Astrocyte of the cerebellum (primary cell): ENCODE measurements at regions not wholly inside any gene's neighbourhood (a gene's known extent, or its start where the extent isn't known, plus 50 kb on each side); places are given as distances from the start of the nearest gene placed in this dataset.
A peak's percentile ranks its signal among the peaks of the same experiment; 100 is the strongest.

Experiments used
- DNase-seq: peaks from one replicate; pipeline ENCODE4 v3.0.0-alpha.2; 2011; ENCODE audit warnings: low read depth
- H3K4me3 ChIP-seq: 2 replicates; pipeline ENCODE4 v1.5.1; 2011; ENCODE audit warnings: mild to moderate bottlenecking, low read depth, low read length, moderate library complexity
- in situ Hi-C: cut with HindIII; loops from 2 replicates; pipeline ENCODE4 v1.10.0; 2017; ENCODE audit warnings: low sequenced_read_pairs
- TF ChIP-seq, protein P1 (sequence below): IDR thresholded peaks from 2 replicates; pipeline ENCODE4 v1.5.1; 2012; ENCODE audit warnings: low read length, low read depth, moderate library complexity, mild to moderate bottlenecking; ENCODE audit errors: missing control alignments

DNA sequence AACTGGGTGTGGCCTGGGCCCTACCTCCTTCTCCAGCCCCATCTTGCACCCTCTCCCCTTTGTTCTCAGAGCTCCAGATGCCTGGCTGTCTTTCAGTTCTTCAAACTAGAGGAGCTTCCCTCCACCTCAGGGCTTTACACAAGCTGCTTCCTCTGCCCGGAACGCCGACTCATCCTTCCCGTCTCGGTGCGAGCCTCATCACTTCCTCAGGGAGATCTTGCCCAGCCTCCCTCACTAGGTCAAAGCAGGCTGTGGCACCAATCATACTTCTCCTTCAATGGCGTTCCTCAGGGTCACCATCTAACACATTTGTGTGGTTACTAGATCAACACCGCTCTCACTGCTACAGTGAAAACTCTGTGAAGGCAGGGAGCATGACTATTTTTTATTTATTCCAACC lies 56.2 kb upstream of the ZSWIM6 start:
- TF ChIP-seq, protein P1, sequence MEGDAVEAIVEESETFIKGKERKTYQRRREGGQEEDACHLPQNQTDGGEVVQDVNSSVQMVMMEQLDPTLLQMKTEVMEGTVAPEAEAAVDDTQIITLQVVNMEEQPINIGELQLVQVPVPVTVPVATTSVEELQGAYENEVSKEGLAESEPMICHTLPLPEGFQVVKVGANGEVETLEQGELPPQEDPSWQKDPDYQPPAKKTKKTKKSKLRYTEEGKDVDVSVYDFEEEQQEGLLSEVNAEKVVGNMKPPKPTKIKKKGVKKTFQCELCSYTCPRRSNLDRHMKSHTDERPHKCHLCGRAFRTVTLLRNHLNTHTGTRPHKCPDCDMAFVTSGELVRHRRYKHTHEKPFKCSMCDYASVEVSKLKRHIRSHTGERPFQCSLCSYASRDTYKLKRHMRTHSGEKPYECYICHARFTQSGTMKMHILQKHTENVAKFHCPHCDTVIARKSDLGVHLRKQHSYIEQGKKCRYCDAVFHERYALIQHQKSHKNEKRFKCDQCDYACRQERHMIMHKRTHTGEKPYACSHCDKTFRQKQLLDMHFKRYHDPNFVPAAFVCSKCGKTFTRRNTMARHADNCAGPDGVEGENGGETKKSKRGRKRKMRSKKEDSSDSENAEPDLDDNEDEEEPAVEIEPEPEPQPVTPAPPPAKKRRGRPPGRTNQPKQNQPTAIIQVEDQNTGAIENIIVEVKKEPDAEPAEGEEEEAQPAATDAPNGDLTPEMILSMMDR = no peak
- H3K4me3 ChIP-seq = no peak overlapping the region
- in situ Hi-C loops = no loop called here
- no peak for DNase-seq

GRCh38 chr5:61277190-61277589 lies 54.9 kb upstream of the ZSWIM6 start:
- no peak for DNase-seq
- in situ Hi-C loops = no loop called here
- H3K4me3 ChIP-seq = no peak overlapping the region
- TF ChIP-seq, protein P1 = peak; percentile 46

DNA sequence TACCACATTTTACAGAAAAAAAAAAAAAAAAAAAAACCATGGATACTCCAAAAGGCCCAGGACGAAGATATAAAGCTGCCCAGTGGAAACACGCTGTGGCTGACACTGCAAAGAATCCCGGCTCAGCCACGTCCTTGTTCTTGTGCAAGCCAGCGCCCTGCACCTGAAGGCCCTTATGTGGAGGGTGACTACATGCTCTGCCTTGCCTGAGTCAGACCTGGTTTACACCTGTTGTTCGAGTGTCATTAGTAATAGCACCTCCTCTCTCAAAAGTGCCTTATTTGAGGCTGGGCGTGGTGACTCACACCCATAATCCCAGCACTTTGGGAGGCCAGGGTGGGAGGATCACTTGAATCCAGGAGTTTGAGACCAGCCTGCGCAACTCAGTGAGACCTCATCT lies 54.3 kb upstream of the ZSWIM6 start:
- no peak overlapping the region for H3K4me3 ChIP-seq
- DNase-seq = no peak
- in situ Hi-C loops = no loop called here
- TF ChIP-seq, protein P1 = no peak

GRCh38 chr5:61279725-61280124 lies 52.3 kb upstream of the ZSWIM6 start:
- no peak overlapping the region for H3K4me3 ChIP-seq
- no peak for DNase-seq
- in situ Hi-C loops = no loop called here
- TF ChIP-seq, protein P1 = no peak

- TF ChIP-seq, protein P1 = no peak
- H3K4me3 ChIP-seq = no peak overlapping the region
- in situ Hi-C loops = no loop called here
- no peak for DNase-seq
These were observed 51.9 kb upstream of the ZSWIM6 start for GRCh38 chr5:61280205-61280604.

DNA sequence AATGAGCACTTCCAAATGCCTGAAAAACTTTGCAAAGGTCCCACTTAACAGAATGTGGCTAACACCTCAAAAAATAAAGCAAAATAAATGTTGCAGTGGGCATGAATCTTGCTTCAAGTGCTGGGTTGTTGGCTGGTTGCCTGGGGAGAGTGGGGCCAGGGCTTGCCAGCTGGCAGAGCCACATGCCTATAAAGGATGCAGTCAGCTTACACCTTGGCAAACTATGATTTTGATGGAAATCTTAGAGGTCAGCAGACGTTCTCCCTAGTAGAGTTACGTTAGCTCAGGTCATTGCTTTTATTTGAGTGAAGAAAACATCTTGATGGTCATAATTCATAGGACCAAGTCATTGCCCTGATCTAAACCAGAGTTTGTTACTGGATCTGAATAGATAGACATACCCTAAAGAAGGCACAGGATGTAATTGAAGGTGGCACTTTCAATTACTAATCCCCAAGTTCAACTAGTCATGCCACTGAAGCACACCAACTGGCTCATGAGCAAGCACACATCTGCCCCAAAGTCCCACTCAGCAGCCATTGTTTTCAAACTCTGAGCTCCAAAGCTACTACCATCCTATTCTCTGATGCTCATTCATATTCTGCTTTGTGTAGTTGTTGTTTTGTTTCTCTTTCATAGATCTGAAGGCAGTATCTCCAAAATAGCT lies 51.2 kb upstream of the ZSWIM6 start:
- DNase-seq = no peak
- in situ Hi-C loops = no loop called here
- H3K4me3 ChIP-seq = no peak overlapping the region
- TF ChIP-seq, protein P1 = no peak
